ENCODE measurements at regions not wholly inside any gene's neighbourhood (a gene's known extent, or its start where the extent isn't known, plus 50 kb on each side); places are given as distances from the start of the nearest gene placed in this dataset.
"Not testable (repeated sequence)": the region's sequence is repeated elsewhere in the genome, so short reads cannot be mapped to it uniquely, and the experiment has no call there.

GRCh38 chr6:37580176-37580955 is 80.7 kb upstream of the CCDC167 start:
- Mint-ChIP-seq H3K4me1 (ENCODE audit: low read depth) (no peaks in the 10 kb centered on the region), H3K36me3 (no peaks in the 10 kb centered on the region), H3K27ac (no peak overlapping the region), H3K9me3 (ENCODE audit: low read depth) (no peaks in the 10 kb centered on the region), H3K27me3 (no peaks in the 10 kb centered on the region), H3K4me3 (no peak overlapping the region)

DNA sequence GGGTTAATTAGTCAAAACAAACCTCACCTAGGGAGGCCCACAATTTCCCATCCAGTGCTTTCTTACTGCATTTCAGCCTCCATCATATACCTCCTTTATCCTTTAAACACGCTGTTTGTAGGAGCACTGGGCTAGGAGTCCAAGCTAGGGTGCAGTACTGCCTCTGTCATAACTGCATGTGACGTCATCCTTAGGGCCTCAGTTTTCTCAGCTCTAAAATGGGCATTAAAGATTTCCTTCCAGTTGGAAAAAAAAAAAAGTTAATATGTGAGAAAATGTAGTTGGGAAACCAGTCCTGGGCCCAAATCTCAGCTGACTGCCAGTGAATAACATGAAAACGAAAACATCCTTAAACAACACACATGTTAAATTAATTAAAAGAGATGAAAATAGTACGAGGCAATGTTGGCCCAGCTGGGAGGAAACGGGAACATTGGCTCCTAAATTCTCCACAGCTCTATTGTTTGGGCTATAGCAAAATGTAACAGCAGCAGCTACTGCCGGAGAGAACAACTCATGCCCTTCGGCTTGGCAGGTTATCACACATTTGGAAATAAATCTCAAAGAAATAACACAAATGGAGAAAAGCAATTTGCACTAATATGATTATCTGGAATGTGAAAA is 79.9 kb upstream of the CCDC167 start:
- no peak overlapping the region for H3K27ac Mint-ChIP-seq
- no peaks in the 10 kb centered on the region for H3K9me3 Mint-ChIP-seq (ENCODE audit: low read depth)
- H3K36me3 Mint-ChIP-seq, result no peaks in the 10 kb centered on the region
- no peaks in the 10 kb centered on the region for H3K4me1 Mint-ChIP-seq (ENCODE audit: low read depth)
- H3K27me3 Mint-ChIP-seq, result no peaks in the 10 kb centered on the region
- no peak overlapping the region for H3K4me3 Mint-ChIP-seq

GRCh38 chr6:37578104-37578503 is 78.4 kb upstream of the CCDC167 start:
- Mint-ChIP-seq H3K27ac (no peak overlapping the region), H3K4me1 (ENCODE audit: low read depth) (no peaks in the 10 kb centered on the region)

DNA sequence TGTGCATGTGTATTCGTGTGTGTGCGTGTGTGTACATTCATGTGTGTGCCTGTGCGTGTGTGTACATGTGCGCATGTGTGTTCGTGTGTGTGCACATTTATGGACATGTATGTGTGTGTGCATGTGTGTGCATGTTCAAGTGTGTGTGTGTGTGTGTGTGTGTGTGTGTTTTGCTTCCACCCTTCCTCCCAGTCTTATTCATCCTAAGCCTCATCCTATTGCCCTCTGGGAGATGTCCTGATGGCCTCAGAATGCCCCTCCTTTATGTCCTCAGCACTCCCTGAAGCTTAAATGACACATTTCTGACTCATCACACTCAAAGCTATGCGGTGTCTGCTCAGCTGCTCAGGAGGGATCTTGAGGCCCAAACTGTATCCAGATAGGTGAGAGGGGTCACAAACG is 76.6 kb upstream of the CCDC167 start:
- no peaks in the 10 kb centered on the region for H3K27me3 Mint-ChIP-seq
- H3K4me1 Mint-ChIP-seq (ENCODE audit: low read depth), result no peaks in the 10 kb centered on the region
- no peak overlapping the region for H3K27ac Mint-ChIP-seq
- H3K9me3 Mint-ChIP-seq (ENCODE audit: low read depth), result no peaks in the 10 kb centered on the region
- no peaks in the 10 kb centered on the region for H3K36me3 Mint-ChIP-seq
- H3K4me3 Mint-ChIP-seq, result no peak overlapping the region

More at GRCh38 chr6:37578104-37578503, 78.4 kb upstream of the CCDC167 start:
- Mint-ChIP-seq H3K27me3 (no peaks in the 10 kb centered on the region), H3K36me3 (no peaks in the 10 kb centered on the region), H3K4me3 (no peak overlapping the region), H3K9me3 (ENCODE audit: low read depth) (no peaks in the 10 kb centered on the region)

DNA sequence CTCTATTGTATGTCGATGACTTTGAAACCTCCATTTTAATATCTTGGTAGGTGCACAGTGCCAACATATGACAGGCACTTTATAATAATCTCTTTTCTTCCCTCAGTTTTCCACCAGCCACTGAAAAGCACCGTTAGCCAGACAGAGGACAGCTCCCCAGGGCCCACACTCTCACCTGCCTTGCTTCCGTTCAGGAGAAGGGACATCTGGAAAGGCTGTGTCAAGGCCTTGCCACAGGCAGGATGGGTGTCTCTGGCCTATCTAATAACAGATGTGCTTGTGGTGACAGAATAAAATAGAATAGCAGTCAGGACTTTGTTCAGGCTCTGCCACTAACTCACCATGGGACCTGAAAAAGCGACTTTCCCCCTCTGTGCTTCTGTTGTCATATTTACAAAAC is 75.5 kb upstream of the CCDC167 start:
- H3K36me3 Mint-ChIP-seq, result no peaks in the 10 kb centered on the region

DNA sequence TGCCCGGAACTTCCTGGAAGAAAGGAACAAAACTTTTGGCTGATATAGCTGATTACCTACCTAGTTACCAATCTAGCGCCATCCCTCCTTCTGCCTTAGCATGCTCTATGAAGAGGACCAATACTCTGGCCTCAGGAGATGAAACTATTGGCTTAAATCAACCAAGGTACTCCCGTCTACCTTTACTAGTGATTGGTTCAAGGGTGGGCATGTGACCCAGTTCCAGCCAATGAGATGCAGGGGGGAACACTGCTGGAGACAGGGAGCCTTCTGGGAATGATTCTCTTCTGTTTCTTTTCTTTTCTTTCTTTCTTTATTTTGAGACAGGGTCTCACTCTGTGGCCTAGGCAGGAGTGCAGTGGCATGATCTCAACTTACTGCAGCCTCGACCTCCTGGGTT is 72.6 kb upstream of the CCDC167 start:
- Mint-ChIP-seq H3K27ac (no peak overlapping the region), H3K4me1 (ENCODE audit: low read depth) (no peaks in the 10 kb centered on the region), H3K27me3 (no peaks in the 10 kb centered on the region), H3K4me3 (no peak overlapping the region), H3K9me3 (ENCODE audit: low read depth) (no peaks in the 10 kb centered on the region), H3K36me3 (no peaks in the 10 kb centered on the region)

More for the DNA sequence above, 75.5 kb upstream of the CCDC167 start:
- Mint-ChIP-seq H3K4me3 (no peak overlapping the region), H3K27me3 (no peaks in the 10 kb centered on the region), H3K9me3 (ENCODE audit: low read depth) (no peaks in the 10 kb centered on the region), H3K4me1 (ENCODE audit: low read depth) (no peaks in the 10 kb centered on the region), H3K27ac (no peak overlapping the region)

DNA sequence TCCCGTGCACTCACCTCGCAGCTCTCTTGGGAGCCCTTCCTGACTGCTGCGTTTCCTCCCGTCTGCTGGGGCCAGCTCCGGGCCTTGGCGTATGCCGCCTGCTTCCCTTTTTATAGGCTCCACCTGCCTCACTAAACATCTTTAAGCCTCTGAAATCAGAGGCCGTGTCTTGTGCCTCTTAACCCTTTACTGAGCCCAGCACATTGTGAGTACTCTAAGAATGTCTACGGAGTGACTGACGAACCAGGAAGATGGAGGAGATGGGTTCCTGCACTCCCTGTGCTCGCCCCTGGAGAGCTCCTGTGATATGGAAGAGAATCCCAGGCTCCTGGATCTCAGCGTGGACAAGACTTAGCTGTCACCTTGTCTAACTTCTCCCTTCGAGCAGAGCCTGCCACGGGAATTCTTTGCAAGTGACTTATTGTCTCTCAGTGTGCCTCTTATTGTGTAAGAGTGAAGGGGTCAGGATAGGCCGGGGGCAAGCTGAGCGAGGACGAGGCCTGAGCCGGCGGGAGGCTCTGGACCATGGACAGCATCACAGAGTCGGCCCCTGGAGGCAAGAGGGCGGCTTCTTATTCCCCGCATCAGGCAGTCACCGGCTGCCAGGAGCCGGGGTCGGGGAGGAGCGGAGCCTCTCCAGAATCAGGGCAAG is 70.9 kb upstream of the CCDC167 start:
- Mint-ChIP-seq H3K9me3 (ENCODE audit: low read depth) (no peaks in the 10 kb centered on the region), H3K4me3 (no peak overlapping the region), H3K27me3 (no peaks in the 10 kb centered on the region), H3K4me1 (ENCODE audit: low read depth) (peaks cover 4% of the 10 kb centered on the region), H3K27ac (no peak overlapping the region), H3K36me3 (no peaks in the 10 kb centered on the region)

- Mint-ChIP-seq H3K9me3 (ENCODE audit: low read depth) (no peaks in the 10 kb centered on the region), H3K27me3 (no peaks in the 10 kb centered on the region), H3K27ac (no peak overlapping the region), H3K4me3 (no peak overlapping the region), H3K4me1 (ENCODE audit: low read depth) (peaks cover 6% of the 10 kb centered on the region), H3K36me3 (no peaks in the 10 kb centered on the region)
These were observed 70.2 kb upstream of the CCDC167 start for GRCh38 chr6:37569743-37570481.

- Mint-ChIP-seq H3K27ac (no peak overlapping the region), H3K27me3 (no peaks in the 10 kb centered on the region), H3K36me3 (no peaks in the 10 kb centered on the region), H3K4me3 (no peak overlapping the region), H3K4me1 (ENCODE audit: low read depth) (peaks cover 6% of the 10 kb centered on the region), H3K9me3 (ENCODE audit: low read depth) (no peaks in the 10 kb centered on the region)
These were observed 69.6 kb upstream of the CCDC167 start for GRCh38 chr6:37569317-37569716.

- H3K36me3 Mint-ChIP-seq, result no peaks in the 10 kb centered on the region
- peak overlapping the region; percentile 23 for H3K4me3 Mint-ChIP-seq
- H3K27ac Mint-ChIP-seq, result peak overlapping the region; percentile 19
These were observed 67.3 kb upstream of the CCDC167 start for GRCh38 chr6:37566950-37567349.

DNA sequence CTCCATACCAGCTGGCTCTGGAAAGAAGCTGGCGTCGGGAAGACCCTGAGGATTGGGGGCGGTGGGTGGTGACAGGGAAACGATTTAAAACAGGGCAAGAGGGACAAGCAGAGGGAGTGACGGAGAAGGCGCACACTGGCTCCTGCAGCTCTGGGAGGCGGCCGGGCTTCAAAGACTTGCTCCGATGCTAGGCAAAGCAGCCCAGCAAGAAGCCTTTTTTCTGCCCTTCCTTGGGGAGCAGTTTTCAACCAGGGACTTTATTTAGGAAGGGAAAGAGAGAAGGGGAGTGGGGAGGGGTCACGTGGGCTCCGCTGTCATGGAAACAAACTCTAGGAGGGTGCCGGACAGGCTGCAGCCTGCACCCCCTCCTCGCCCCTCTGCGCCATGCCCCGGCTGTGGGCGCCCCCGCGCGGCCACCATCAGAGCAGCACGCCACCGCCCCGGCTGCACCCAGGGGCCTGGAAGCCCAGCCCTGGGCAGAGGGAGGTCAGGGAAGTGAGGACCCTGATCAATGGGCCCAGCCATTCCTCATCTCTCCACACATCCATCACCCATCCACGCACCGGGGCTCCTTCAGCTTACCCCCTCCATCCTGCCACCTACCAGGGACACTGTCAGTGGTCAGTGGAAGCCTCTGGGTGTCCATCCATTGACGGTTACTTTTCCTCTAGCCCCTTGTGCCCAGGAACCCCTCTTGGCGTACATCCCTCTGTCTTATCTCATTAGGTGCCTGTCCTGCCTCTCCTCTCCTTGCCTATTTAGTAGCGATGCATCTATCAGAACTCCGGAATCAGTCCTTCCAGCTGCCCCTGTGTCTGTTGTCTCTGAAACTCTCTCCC is 66.6 kb upstream of the CCDC167 start:
- H3K4me3 Mint-ChIP-seq, result peak overlapping the region; percentile 38
- peaks cover 6% of the 10 kb centered on the region for H3K4me1 Mint-ChIP-seq (ENCODE audit: low read depth)
- H3K27ac Mint-ChIP-seq, result peak overlapping the region; percentile 19
- no peaks in the 10 kb centered on the region for H3K36me3 Mint-ChIP-seq
- no peaks in the 10 kb centered on the region for H3K9me3 Mint-ChIP-seq (ENCODE audit: low read depth)
- no peaks in the 10 kb centered on the region for H3K27me3 Mint-ChIP-seq

More at GRCh38 chr6:37566950-37567349, 67.3 kb upstream of the CCDC167 start:
- Mint-ChIP-seq H3K27me3 (no peaks in the 10 kb centered on the region), H3K4me1 (ENCODE audit: low read depth) (peaks cover 6% of the 10 kb centered on the region), H3K9me3 (ENCODE audit: low read depth) (no peaks in the 10 kb centered on the region)

DNA sequence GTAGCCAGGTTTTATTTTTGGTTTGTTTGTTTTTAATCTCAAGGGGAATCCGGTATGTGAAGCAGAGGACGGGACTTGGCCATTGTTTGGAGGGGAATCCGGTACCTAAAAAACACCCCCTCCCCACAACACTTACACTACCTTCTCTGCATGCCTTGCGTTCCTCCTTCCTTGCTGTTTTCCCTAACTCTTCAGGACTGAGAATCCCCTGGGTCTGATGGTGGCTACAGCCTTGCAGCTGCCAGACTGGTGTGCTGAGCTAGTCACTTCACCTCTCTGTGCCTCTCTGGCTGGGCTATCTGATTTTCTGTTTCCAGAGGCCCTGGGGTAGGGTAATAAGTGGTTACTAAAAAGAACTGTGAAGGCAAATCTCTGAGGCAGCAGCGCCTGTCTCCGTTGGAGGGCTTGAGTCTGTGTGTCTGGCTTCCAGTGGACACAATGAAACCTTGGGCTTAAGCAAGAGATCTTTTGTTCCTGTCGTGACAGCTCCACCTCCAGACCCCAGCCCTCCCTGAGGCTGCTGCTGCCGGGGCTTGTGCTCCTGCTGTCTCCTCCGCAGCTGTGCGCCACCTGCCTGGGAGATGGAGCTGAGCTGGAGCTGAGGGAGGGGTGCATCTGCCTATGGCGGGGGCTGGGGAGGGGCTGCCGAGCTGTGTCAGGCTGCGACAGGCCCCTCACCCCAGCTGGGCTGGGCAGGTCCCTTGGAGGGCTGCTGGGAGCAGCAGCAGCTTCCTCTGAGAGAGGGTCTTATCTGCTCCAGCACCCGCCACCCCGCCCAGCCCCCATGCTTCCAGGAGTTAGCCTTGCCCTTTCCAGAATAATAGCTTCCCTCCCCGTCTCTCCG is 65.8 kb upstream of the CCDC167 start:
- no peaks in the 10 kb centered on the region for H3K9me3 Mint-ChIP-seq (ENCODE audit: low read depth)
- no peaks in the 10 kb centered on the region for H3K36me3 Mint-ChIP-seq
- H3K4me1 Mint-ChIP-seq (ENCODE audit: low read depth), result peaks cover 10% of the 10 kb centered on the region
- no peaks in the 10 kb centered on the region for H3K27me3 Mint-ChIP-seq
- no peak overlapping the region for H3K4me3 Mint-ChIP-seq
- H3K27ac Mint-ChIP-seq, result no peak overlapping the region

DNA sequence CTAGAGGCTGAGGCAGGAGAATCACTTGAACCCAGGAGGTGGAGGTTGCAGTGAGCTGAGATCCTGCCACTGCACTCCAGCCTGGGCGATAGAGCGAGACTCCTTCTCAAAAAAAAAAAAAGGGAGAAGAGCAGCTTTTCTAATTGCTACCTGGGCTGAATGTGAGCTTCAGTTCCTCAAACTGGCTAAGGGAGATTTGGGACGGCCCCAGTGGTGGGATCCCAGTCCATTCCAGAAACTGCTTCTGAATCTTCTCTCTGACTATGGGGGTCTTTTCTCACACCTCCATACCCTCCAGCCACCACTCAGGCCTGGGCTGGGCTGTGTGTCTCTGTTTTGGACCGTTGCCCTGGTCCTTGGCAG is 63.2 kb upstream of the CCDC167 start:
- not testable (repeated sequence) for H3K4me3 Mint-ChIP-seq; H3K9me3 Mint-ChIP-seq (ENCODE audit: low read depth); H3K27me3 Mint-ChIP-seq; H3K27ac Mint-ChIP-seq; H3K36me3 Mint-ChIP-seq
- H3K4me1 Mint-ChIP-seq (ENCODE audit: low read depth), result peaks cover 33% of the 10 kb centered on the region

GRCh38 chr6:37561361-37561760 is 61.7 kb upstream of the CCDC167 start:
- H3K27me3 Mint-ChIP-seq, result no peaks in the 10 kb centered on the region
- peaks cover 31% of the 10 kb centered on the region for H3K4me1 Mint-ChIP-seq (ENCODE audit: low read depth)
- no peaks in the 10 kb centered on the region for H3K9me3 Mint-ChIP-seq (ENCODE audit: low read depth)
- H3K27ac Mint-ChIP-seq, result no peak overlapping the region
- H3K4me3 Mint-ChIP-seq, result no peak overlapping the region
- no peaks in the 10 kb centered on the region for H3K36me3 Mint-ChIP-seq

All from activated naive CD8-positive, alpha-beta T cell (primary cell).